HEK293T (cell line): ENCODE measurements at regions not wholly inside any gene's neighbourhood (a gene's known extent, or its start where the extent isn't known, plus 50 kb on each side); places are given as distances from the start of the nearest gene placed in this dataset.

ENCODE experiments used
- CTBP1 ChIP-seq: fragments of 450-650 bp; IDR thresholded peaks from 2 replicates; pipeline ENCODE4 v1.6.1; 2016; ENCODE audit warnings: borderline replicate concordance
- FOXK2 ChIP-seq: fragments of 450-650 bp; IDR thresholded peaks from 2 replicates; pipeline ENCODE4 v1.6.1; 2016; ENCODE audit warnings: mild to moderate bottlenecking
- L3MBTL2 ChIP-seq: fragments of 450-650 bp; conservative IDR thresholded peaks from 2 replicates; pipeline ENCODE4 v1.6.1; 2016; ENCODE audit warnings: mild to moderate bottlenecking
- LEF1 ChIP-seq: fragments of 450-650 bp; IDR thresholded peaks from 2 replicates; pipeline ENCODE4 v1.6.1; 2017; ENCODE audit warnings: mild to moderate bottlenecking, borderline replicate concordance
- SUZ12 ChIP-seq: fragments of 450-650 bp; IDR thresholded peaks from 2 replicates; pipeline ENCODE4 v1.6.1; 2016; ENCODE audit warnings: mild to moderate bottlenecking

- TF ChIP-seq CTBP1 = no peak
- no peak for TF ChIP-seq SUZ12
- no peak for TF ChIP-seq FOXK2
- no peak for TF ChIP-seq L3MBTL2
- TF ChIP-seq LEF1 = no peak
These were observed 89.7 kb upstream of the RNF152 start for GRCh38 chr18:61982475-61982874.
